ENCODE measurements at regions not wholly inside any gene's neighbourhood (a gene's known extent, or its start where the extent isn't known, plus 50 kb on each side); places are given as distances from the start of the nearest gene placed in this dataset.

GRCh38 chr6:62466607-62467006, 180.6 kb upstream of the KHDRBS2 start:
- no peak for DNase-seq

DNA sequence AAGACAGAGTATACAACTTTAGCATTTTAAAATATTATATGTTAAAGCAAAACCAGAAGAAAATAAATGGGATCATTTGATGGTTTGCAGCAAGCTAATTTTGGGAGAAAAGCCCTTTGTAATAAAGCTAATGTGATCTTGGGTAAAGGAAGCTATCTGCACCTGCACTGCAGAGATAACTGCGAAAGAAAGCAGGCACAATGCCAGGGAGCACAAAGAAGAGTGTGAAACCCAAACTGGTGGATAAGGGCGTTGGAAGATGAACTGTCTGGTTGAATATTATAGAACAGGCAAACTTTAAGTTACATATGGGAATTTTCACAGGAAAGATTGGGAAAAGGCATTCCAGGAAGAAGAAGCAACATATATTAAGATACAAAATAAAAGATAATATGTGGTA, 179.2 kb upstream of the KHDRBS2 start:
- DNase-seq = no peak

DNA sequence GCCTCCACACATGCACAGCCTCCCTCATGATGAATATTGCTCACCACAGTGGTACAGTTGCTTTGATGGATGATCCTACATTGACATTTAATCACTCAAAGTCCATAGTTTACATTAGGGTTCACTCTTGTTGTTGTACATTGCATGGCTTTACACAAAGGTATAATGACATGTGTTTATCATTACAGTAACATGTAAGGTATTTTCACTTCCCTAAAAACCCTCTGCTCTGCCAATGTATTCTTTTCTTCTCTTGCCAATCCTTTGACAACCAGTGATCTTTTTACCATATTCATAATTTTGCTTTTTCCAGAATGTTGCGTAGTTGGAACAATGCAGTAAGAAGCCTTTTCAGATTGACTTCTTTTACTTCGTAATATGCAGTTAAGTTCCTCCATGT, 166.6 kb upstream of the KHDRBS2 start:
- no peak for DNase-seq

- DNase-seq = no peak
These were observed 160.8 kb upstream of the KHDRBS2 start for GRCh38 chr6:62446647-62447316.

GRCh38 chr6:62445521-62445920, 159.5 kb upstream of the KHDRBS2 start:
- DNase-seq = no peak

DNA sequence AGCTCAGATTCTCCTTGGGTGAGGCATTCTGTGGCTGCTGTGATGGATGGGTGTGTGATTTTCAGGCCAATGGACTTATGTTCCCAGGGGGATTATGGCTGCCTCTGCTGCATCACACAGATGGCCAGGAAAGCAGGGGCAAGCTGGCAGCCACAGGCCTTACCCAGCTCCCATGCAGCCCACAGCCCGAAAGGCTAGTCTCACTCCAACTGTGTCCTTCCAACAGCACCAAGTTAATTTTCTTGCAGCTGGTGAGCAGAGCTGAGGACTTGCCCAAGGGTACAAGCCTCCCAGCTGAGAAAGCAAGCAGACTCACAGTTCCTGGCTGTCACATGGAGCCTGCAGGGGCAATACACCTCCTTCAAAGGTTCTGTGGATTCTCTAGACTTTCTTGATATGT, 155.2 kb upstream of the KHDRBS2 start:
- DNase-seq = no peak

GRCh38 chr6:62429781-62430180, 143.8 kb upstream of the KHDRBS2 start:
- DNase-seq = no peak

DNA sequence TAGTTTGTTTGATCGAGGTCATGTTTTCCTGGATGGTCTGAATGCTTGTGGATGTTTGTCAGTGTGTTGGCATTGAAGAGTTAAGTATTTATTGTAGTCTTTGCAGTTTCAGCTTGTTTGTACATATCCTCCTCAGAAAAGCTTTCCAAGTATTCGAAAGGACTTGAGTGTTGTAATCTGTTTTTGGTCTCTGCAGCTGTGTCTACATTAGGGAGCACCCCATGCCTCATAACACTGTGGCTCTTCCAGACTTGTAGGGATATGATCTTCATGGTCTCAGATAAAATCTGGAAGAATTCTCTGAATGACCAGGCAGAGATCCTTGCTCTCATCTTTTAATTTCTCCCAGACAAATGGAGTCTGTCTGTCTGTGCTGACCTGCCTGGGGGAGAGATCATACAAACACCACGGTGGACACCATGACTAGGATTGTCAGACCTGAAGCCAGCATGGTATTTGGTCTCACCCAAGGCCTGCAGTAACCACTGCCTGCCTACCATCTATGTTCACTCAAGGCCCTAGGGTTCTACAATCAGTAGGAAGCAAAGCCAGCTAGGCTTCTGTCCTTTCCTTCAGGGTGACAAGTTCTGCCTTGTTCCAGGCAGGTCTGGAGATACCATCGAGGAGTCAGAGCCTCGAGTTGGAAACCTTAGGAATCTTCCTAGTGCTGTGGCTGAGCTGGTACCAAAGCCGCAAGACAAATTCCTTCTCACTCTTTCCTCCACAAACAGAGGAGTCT, 114.7 kb upstream of the KHDRBS2 start:
- no peak for DNase-seq

DNA sequence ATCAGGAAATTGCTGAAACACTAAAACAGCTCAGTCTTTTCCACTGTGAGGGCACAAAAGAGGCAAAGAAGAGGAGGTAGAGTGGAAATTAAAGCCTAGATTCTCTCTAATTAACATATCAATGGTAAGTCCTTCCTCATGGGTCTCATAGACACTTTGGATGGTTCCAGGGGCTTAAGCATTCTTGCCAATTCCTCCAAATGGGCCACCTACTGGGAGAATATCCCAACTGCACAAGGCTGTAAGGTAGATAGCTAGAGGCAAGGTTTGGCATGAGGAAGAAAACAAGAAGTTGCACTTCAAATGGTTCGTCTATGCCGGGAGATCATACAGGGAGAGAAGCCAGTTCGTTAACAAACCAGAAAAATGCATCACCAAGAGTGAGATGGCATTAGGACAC, 107.6 kb upstream of the KHDRBS2 start:
- DNase-seq = no peak

- no peak for DNase-seq
These were observed 106.3 kb upstream of the KHDRBS2 start for GRCh38 chr6:62392291-62392690.

DNA sequence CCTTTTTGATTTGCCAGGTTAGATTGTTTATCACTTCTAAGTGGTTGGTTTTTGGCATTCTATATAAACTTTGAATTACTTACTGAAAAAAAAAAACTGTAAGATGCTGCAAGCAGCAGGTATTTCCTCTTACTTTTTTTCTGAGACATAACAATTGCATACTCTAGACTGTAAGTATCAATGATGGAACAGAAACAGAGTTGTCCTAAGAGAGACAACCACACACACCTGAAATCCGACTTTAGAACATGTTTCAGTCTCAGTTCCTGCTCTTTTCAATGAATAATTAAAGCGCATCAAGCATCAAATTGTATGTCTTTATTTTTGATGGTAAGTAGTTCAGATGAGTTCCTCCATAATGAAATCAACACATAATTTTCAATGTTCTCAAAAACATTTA, 105.3 kb upstream of the KHDRBS2 start:
- no peak for DNase-seq

- no peak for DNase-seq
These were observed 104.4 kb upstream of the KHDRBS2 start for GRCh38 chr6:62390401-62390800.

- DNase-seq = no peak
These were observed 85.6 kb upstream of the KHDRBS2 start for GRCh38 chr6:62371453-62372210.

- DNase-seq = no peak
These were observed 81.6 kb upstream of the KHDRBS2 start for GRCh38 chr6:62367601-62368000.

DNA sequence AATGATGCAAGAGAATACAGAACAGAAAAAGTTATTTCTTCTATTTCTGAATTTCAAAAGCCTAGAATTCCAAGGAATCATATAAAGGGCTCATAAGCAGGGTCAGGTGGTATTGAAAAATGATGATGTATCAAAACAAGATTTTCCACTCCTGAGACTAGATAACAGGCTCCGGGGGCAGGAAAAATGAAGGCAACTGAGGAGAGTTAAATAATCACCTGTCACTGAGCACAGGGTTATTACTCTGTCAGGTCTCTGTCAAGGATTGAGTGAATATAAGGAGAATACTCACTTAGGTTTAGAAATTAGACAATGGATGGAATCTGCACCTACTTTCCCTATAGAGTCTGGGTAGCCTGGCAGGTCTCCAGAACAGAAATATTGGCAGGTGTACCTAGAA, 76.1 kb upstream of the KHDRBS2 start:
- DNase-seq = no peak

GRCh38 chr6:62357835-62358234, 71.8 kb upstream of the KHDRBS2 start:
- no peak for DNase-seq

- no peak for DNase-seq
These were observed 68.2 kb upstream of the KHDRBS2 start for GRCh38 chr6:62354261-62354660.

GRCh38 chr6:62345962-62346689, 60.1 kb upstream of the KHDRBS2 start:
- DNase-seq = no peak

- no peak for DNase-seq
These were observed 59.4 kb upstream of the KHDRBS2 start for GRCh38 chr6:62345446-62345845.

DNA sequence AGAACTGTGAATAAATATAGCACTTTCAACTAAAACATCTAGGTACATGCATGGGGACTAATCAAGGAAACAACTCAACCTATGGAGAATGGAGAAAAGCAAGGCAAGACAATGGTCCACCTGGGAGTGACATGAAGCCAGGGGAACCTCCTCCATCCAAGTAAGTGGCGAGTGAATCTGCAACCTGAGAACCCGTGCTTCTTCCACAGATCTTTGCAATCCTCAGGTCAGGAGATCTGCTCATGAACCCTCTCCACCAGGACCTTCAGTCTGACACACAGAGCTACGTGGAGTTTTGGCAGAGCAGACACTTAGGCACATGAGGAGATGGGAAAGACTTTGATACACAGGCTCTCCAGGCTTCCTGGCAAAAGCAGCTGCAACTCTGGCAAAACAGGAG, 58.8 kb upstream of the KHDRBS2 start:
- no peak for DNase-seq

DNA sequence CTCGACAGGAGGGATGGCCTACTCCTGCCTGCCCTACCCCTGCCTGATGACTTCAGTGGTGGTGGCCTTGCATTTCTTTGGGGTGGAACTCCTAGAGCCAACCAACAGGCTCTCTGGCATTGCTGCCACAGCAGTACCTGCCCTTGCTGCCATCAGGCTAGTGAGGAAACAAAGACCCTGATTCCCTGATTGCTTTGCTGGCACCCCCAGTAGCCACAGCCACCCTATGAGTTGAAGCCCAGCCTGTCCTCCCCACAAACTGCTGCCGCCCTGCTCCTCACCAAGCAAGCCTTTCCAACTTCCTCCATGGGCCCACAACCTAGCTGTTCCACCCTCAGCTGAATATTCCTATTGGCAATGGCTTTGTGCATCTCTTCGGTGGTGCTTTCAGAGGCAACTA, 52.5 kb upstream of the KHDRBS2 start:
- DNase-seq = no peak

Measured in left hindlimb (tissue), 1 donor.